Immature natural killer cell (primary cell): ENCODE measurements at regions not wholly inside any gene's neighbourhood (a gene's known extent, or its start where the extent isn't known, plus 50 kb on each side); places are given as distances from the start of the nearest gene placed in this dataset.
"Not testable (repeated sequence)": the region's sequence is repeated elsewhere in the genome, so short reads cannot be mapped to it uniquely, and the experiment has no call there.

Experiments
- DNase-seq, 3 donors: peaks; one replicate each; pipeline ENCODE4 v3.0.0; 2022; ENCODE audit warnings: mixed read lengths in 1 of 3
- H3K27ac Mint-ChIP-seq, 6 donors: one replicate each; pipeline ENCODE4 v1.8.0; 2020; ENCODE audit warnings: mixed read lengths in 6 of 6, mild to moderate bottlenecking in 5 of 6, inconsistent platforms in 4 of 6, moderate library complexity in 3 of 6
- H3K27me3 Mint-ChIP-seq, 3 donors: one replicate each; pipeline ENCODE4 v1.8.0; 2020 to 2021; ENCODE audit warnings: low read depth in 3 of 3, mild to moderate bottlenecking in 3 of 3, mixed read lengths in 3 of 3, moderate library complexity in 3 of 3, inconsistent platforms in 1 of 3
- H3K36me3 Mint-ChIP-seq, 3 donors: one replicate each; pipeline ENCODE4 v1.8.0; 2020; ENCODE audit warnings: mixed read lengths in 3 of 3, inconsistent platforms in 2 of 3, mild to moderate bottlenecking in 2 of 3
- H3K4me1 Mint-ChIP-seq, 2 donors: one replicate each; pipeline ENCODE4 v1.8.0; 2020; ENCODE audit warnings: inconsistent platforms in 2 of 2, mild to moderate bottlenecking in 2 of 2, mixed read lengths in 2 of 2, moderate library complexity in 1 of 2
- H3K4me3 Mint-ChIP-seq, 5 donors: one replicate each; pipeline ENCODE4 v1.8.0; 2020; ENCODE audit warnings: mild to moderate bottlenecking in 5 of 5, mixed read lengths in 5 of 5, inconsistent platforms in 3 of 5, moderate library complexity in 3 of 5
- H3K9me3 Mint-ChIP-seq, 6 donors: one replicate each; pipeline ENCODE4 v1.8.0; 2020; ENCODE audit warnings: mild to moderate bottlenecking in 6 of 6, mixed read lengths in 6 of 6, inconsistent platforms in 4 of 6, moderate library complexity in 3 of 6

DNA sequence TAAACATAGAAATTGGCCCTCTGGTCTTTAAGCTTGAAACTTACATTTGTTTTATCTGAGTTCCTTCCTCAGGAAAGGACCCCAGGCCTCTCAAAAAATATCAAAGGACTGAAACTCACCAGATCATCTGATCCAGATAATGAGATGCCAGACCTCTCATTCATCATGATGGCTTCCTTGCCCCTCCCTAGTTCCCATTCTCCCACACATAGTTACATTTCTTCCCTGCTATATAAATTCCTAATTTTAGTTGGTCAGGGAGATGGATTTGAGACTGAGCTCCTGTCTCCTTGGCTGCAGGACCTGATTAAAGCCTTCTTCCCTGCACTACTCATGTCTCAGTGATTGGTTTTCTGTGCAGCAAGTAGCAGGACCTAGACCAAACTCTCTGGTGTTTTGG is 119.4 kb upstream of the SPIN1 start:
- no peaks in the 10 kb centered on the region for H3K36me3 Mint-ChIP-seq
- peaks cover 0 to 5% (median 0%) of the 10 kb centered on the region in 3 donors for H3K27me3 Mint-ChIP-seq
- no peak overlapping the region for H3K27ac Mint-ChIP-seq
- DNase-seq, result no peak
- H3K4me1 Mint-ChIP-seq, result peaks cover 0 to 4% of the 10 kb centered on the region in 2 donors
- H3K4me3 Mint-ChIP-seq, result no peak overlapping the region
- H3K9me3 Mint-ChIP-seq, result no peaks in the 10 kb centered on the region

DNA sequence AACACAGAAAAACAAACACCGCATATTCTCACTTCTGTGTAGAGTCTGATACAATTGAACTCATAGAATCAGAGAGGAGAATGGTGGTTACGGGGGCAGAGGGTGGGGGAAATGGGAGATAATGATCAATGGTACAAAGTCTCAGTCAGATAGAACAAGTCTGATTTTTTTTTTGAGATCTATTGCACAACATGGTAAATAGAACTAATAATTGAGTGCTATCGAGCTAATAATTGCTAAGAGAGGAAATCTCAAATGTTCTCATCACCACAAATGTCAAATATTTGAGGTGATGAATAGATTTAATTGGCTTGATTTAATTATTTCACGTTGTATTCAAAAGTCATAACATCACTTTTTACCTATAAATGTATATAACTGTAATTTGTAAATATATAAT is 121.0 kb upstream of the SPIN1 start:
- DNase-seq, result no peak
- Mint-ChIP-seq H3K4me1 (peaks cover 0 to 10% of the 10 kb centered on the region in 2 donors), H3K4me3 (no peak overlapping the region), H3K27ac (no peak overlapping the region), H3K9me3 (no peaks in the 10 kb centered on the region), H3K27me3 (peaks cover 0 to 5% (median 0%) of the 10 kb centered on the region in 3 donors), H3K36me3 (no peaks in the 10 kb centered on the region)

- Mint-ChIP-seq H3K27me3 (peaks cover 0 to 5% (median 2%) of the 10 kb centered on the region in 3 donors), H3K4me1 (peaks cover 0 to 16% of the 10 kb centered on the region in 2 donors), H3K9me3 (no peaks in the 10 kb centered on the region), H3K4me3 (no peak overlapping the region), H3K36me3 (no peaks in the 10 kb centered on the region), H3K27ac (no peak overlapping the region)
- no peak for DNase-seq
Measured at GRCh38 chr9:88266416-88266815, 121.8 kb upstream of the SPIN1 start.

GRCh38 chr9:88259001-88259400 is 120.7 kb upstream of the SPATA31C2 start:
- Mint-ChIP-seq H3K36me3 (peaks cover 0 to 3% (median 0%) of the 10 kb centered on the region in 3 donors), H3K27me3 (peaks cover 3 to 11% (median 11%) of the 10 kb centered on the region in 3 donors), H3K4me1 (peaks cover 0 to 13% of the 10 kb centered on the region in 2 donors), H3K4me3 (no peak overlapping the region), H3K27ac (no peak overlapping the region), H3K9me3 (no peaks in the 10 kb centered on the region)
- no peak for DNase-seq

DNA sequence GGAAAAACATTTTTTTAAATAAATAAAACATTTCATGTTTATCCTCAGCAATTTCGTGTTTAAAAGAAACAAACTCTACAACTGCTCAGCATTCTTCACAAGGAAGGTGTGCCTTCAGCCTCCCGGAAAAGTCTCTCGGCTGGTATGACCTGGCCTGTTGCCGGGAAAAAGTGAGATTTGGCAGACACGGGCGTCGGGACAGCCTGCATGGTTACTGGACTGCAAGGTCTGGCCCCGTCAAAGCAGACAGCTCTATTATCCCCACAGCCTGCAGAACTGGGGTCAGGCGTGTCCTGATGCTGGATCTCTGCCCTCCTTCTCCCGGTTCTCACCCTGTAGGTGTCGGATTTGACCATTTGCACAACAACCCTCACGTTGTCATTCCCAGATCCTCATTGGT is 120.3 kb upstream of the SPATA31C2 start:
- Mint-ChIP-seq H3K4me3 (no peak overlapping the region), H3K4me1 (peaks cover 0 to 13% of the 10 kb centered on the region in 2 donors), H3K9me3 (no peaks in the 10 kb centered on the region), H3K27me3 (peaks cover 3 to 11% (median 11%) of the 10 kb centered on the region in 3 donors), H3K27ac (no peak overlapping the region), H3K36me3 (peaks cover 0 to 3% (median 0%) of the 10 kb centered on the region in 3 donors)
- no peak for DNase-seq

DNA sequence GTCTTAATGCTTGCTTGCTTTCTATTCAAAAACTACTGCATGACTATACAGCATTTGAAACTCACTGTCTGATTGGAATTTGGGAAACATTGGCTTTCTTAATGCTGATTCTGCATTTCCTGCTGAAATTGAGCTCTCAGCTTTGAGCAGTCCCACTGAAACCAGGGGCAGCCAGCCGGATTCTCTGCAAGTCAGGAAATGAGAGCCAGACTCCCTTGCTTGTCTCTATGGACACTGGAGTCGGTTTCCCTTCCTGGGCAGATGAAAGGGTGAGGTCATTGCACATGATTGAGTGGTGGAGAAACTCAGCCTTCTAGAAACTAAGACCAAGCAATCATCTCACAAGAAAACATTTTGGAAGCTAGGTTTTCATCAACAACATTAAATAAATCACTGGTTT is 119.7 kb upstream of the SPATA31C2 start:
- Mint-ChIP-seq H3K27me3 (peaks cover 5 to 11% (median 11%) of the 10 kb centered on the region in 3 donors), H3K4me1 (peaks cover 0 to 13% of the 10 kb centered on the region in 2 donors), H3K36me3 (peaks cover 0 to 3% (median 0%) of the 10 kb centered on the region in 3 donors), H3K27ac (no peak overlapping the region), H3K4me3 (no peak overlapping the region), H3K9me3 (peaks cover 0 to 2% (median under 1%) of the 10 kb centered on the region in 6 donors)
- no peak for DNase-seq

GRCh38 chr9:88256216-88256615 is 117.9 kb upstream of the SPATA31C2 start:
- H3K4me1 Mint-ChIP-seq, result no peaks in the 10 kb centered on the region
- H3K27me3 Mint-ChIP-seq, result peaks cover 2 to 11% (median 8%) of the 10 kb centered on the region in 3 donors
- H3K9me3 Mint-ChIP-seq, result peaks cover 7 to 17% (median 14%) of the 10 kb centered on the region in 6 donors
- H3K27ac Mint-ChIP-seq, result no peak overlapping the region
- H3K36me3 Mint-ChIP-seq, result peaks cover 3 to 5% (median 3%) of the 10 kb centered on the region in 3 donors
- H3K4me3 Mint-ChIP-seq, result no peak overlapping the region
- DNase-seq, result no peak

GRCh38 chr9:88255806-88256205 is 117.5 kb upstream of the SPATA31C2 start:
- not testable (repeated sequence) for H3K27ac Mint-ChIP-seq, H3K27me3 Mint-ChIP-seq, H3K4me1 Mint-ChIP-seq, H3K4me3 Mint-ChIP-seq, H3K36me3 Mint-ChIP-seq, DNase-seq
- peaks cover 8 to 21% (median 16%) of the 10 kb centered on the region in 6 donors for H3K9me3 Mint-ChIP-seq

- H3K27me3 Mint-ChIP-seq, result peaks cover 13 to 20% (median 14%) of the 10 kb centered on the region in 3 donors
- peaks cover 15 to 27% (median 19%) of the 10 kb centered on the region in 6 donors for H3K9me3 Mint-ChIP-seq
- H3K36me3 Mint-ChIP-seq, result peaks cover 5 to 9% (median 5%) of the 10 kb centered on the region in 3 donors
- DNase-seq, result no peak
- no peak overlapping the region for H3K27ac Mint-ChIP-seq
- no peak overlapping the region for H3K4me3 Mint-ChIP-seq
- no peaks in the 10 kb centered on the region for H3K4me1 Mint-ChIP-seq
Measured at GRCh38 chr9:88251903-88252302, 113.6 kb upstream of the SPATA31C2 start.

DNA sequence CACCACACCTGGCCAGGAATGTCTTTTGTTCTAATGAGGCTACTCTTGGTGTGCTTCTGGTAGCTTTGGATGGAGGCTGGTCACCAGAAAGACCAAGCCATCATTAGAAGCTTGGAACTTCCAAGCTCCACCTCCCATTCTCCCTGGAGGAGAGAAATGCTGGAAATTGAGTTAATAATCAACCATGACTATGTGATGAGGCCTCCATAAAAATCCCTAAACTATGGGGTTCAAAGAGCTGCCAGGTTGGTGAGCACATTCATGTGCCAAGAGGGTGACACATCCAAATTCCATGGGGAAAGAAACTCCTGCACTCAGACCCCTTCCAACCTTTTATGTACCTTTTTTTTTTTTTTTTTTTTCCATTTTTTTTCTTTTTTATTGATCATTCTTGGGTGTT is 105.5 kb upstream of the SPATA31C2 start:
- H3K27me3 Mint-ChIP-seq, result peaks cover 10 to 20% (median 14%) of the 10 kb centered on the region in 3 donors
- no peak overlapping the region for H3K27ac Mint-ChIP-seq
- no peak overlapping the region for H3K4me3 Mint-ChIP-seq
- H3K4me1 Mint-ChIP-seq, result peaks cover 0 to 2% of the 10 kb centered on the region in 2 donors
- DNase-seq, result no peak
- no peaks in the 10 kb centered on the region for H3K36me3 Mint-ChIP-seq
- H3K9me3 Mint-ChIP-seq, result peaks cover 0 to 2% (median 0%) of the 10 kb centered on the region in 6 donors

- DNase-seq, result no peak
- peaks cover 7 to 8% of the 10 kb centered on the region in 2 donors for H3K4me1 Mint-ChIP-seq
- no peak overlapping the region for H3K4me3 Mint-ChIP-seq
- peaks cover 7 to 16% (median 15%) of the 10 kb centered on the region in 3 donors for H3K27me3 Mint-ChIP-seq
- H3K27ac Mint-ChIP-seq, result no peak overlapping the region
- H3K36me3 Mint-ChIP-seq, result no peaks in the 10 kb centered on the region
- H3K9me3 Mint-ChIP-seq, result no peaks in the 10 kb centered on the region
Measured at GRCh38 chr9:88242879-88243278, 104.6 kb upstream of the SPATA31C2 start.

DNA sequence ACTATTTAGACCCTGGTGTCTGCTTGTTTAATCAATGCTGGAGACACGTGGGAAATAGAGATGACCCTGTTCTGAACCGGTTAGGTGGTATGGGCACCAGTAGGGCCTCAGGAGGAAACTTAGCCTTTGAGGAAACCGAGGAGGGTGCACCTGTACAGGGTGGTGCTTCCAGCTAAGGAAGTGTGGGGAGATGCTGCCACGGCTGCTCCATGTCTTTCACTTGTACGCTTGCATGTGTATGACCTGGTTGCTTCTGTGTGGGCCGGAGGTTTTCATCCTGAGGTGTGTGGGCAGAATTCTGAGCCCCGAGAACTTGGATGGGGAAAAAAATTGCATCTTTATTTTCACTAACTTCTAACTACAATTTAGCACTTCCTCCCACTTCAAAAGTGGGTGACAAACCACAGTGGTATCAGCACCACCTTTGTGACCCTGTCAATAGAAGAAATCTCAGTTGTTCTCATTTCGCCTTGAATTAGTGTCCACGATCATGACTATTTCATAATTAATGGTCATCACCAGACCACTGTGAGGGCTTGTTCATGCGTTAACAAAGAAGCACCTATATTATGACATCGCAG is 99.8 kb upstream of the SPATA31C2 start:
- H3K4me3 Mint-ChIP-seq, result peak overlapping the region in 4 of 5 donors; percentile 20 to 41 (median 30)
- peak; percentile 11 to 24 (median 24) for DNase-seq
- no peak overlapping the region for H3K27ac Mint-ChIP-seq

DNA sequence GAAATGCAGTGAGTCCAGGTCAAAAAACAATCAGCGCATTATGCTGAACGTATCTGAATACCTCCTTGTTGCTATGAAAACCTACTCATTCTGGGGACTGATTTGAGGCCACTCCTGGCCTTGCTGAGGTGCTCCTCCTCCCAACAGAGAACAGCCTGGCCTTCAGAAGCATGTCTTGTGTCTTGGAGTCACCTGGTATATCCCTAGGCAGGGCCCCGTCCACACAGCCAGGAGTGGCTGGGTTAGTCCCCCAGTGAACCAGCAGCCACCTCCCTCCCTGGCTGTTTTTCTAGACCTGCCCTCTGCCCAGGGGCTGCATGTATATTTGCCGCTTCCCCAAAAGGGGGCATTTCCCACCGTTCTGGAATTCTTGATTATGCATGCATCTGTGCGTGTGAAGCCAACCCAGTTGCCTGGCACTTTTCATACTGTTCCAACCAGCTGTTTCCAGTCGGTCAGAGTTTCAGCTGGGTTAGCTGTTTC is 99.2 kb upstream of the SPATA31C2 start:
- Mint-ChIP-seq H3K4me1 (peaks cover 12% of the 10 kb centered on the region in 2 donors), H3K27ac (no peak overlapping the region), H3K4me3 (peak overlapping the region in 1 of 5 donors; percentile 21), H3K27me3 (peaks cover 18 to 20% (median 18%) of the 10 kb centered on the region in 3 donors), H3K9me3 (no peaks in the 10 kb centered on the region), H3K36me3 (no peaks in the 10 kb centered on the region)
- DNase-seq, result peak in 1 of 3 donors; percentile 1

More for the DNA sequence above, 99.8 kb upstream of the SPATA31C2 start:
- H3K9me3 Mint-ChIP-seq, result no peaks in the 10 kb centered on the region
- peaks cover 18 to 21% (median 19%) of the 10 kb centered on the region in 3 donors for H3K27me3 Mint-ChIP-seq
- peaks cover 12% of the 10 kb centered on the region in 2 donors for H3K4me1 Mint-ChIP-seq
- no peaks in the 10 kb centered on the region for H3K36me3 Mint-ChIP-seq

DNA sequence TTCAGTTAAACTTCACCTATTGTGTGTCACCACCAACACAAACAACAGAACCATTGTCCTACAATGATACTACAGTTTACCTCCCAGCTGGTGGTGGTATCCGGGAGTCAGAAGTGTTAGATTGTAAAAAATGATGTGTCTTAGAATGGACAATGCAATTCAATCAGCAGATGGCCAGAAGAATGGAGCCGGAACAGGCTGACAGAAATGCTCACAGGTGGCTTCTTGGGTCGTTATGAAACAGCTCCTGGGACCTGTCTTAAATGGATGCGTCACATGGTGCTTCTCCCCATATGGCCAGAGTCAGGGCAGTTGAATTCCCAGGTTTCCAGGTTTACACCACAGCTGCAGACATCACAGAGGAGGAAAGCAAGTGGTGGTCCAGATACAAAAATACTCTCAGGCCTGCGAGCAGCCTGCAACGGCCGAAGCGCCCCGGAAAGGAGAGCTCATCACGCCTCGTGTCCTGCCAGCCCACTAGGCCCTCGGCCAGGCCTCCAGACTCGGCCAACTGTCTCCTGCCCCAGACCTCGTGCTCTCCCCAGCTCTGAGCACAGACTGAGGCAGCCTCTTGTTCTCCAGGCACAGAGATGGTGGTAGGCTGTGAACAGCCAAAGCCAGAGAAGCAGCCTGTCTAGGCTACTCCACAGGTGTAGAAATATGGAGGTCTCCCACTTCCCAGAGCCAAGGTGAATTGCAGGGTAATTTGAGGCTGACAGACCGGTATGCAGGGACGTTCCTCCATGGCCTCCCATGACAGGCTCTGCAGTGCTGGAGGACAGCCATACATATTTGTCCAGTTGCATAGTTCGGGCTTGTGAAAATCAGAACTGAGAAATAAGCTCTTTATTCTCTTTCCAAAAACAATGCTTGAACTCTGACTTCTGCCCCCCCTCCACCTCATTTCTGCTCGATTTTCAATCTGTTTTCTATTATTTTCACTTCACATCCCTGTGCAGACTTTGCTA is 98.5 kb upstream of the SPATA31C2 start:
- Mint-ChIP-seq H3K27me3 (peaks cover 18 to 22% (median 22%) of the 10 kb centered on the region in 3 donors), H3K27ac (no peak overlapping the region), H3K4me3 (no peak overlapping the region), H3K9me3 (peaks cover 0 to 5% (median 0%) of the 10 kb centered on the region in 6 donors), H3K36me3 (no peaks in the 10 kb centered on the region), H3K4me1 (peaks cover 12% of the 10 kb centered on the region in 2 donors)
- DNase-seq, result no peak
